ENCODE measurements at regions not wholly inside any gene's neighbourhood (a gene's known extent, or its start where the extent isn't known, plus 50 kb on each side); places are given as distances from the start of the nearest gene placed in this dataset.

- TF ChIP-seq EZH2 (IDR thresholded peaks at IDR 0.05), result no peak
- TF ChIP-seq EZH2phosphoT487 (IDR thresholded peaks at IDR 0.05), result no peak
- no peak for TF ChIP-seq CTCF (IDR thresholded peaks at IDR 0.05)
- H3K36me3 ChIP-seq, result no peaks in the 10 kb centered on the region
- peaks cover 55% of the 10 kb centered on the region for H3K27me3 Mint-ChIP-seq (ENCODE audit: insufficient read depth, low read depth)
- no peak overlapping the region for H3K4me2 ChIP-seq
- H3K36me3 Mint-ChIP-seq, result no peaks in the 10 kb centered on the region
- H3K27ac Mint-ChIP-seq, result no peak overlapping the region
- DNase-seq (ENCODE audit: low spot score), result no peak
- H3K79me2 ChIP-seq (ENCODE audit: low read depth), result no peaks in the 10 kb centered on the region
- H3F3A ChIP-seq (ENCODE audit: low read depth), result no peaks in the 10 kb centered on the region
- H3K4me1 Mint-ChIP-seq, result peaks cover 28% of the 10 kb centered on the region
- no peak overlapping the region for H3K4me3 Mint-ChIP-seq
- H3K9me3 ChIP-seq (ENCODE audit: low read depth), result no peaks in the 10 kb centered on the region
- H3K4me3 ChIP-seq, result no peak overlapping the region
- H3K4me1 ChIP-seq, result no peaks in the 10 kb centered on the region
- H4K20me1 ChIP-seq (ENCODE audit: low read depth), result no peaks in the 10 kb centered on the region
- no peak overlapping the region for H2AFZ ChIP-seq (replicated peaks)
- peaks cover 3% of the 10 kb centered on the region for H3K9me3 Mint-ChIP-seq
- no peak overlapping the region for H3K27ac ChIP-seq
- no peaks in the 10 kb centered on the region for H3K27me3 ChIP-seq
- no peak overlapping the region for H3K9ac ChIP-seq
Observed at GRCh38 chr20:48310305-48310704, 517.5 kb downstream of the PREX1 start.

DNA sequence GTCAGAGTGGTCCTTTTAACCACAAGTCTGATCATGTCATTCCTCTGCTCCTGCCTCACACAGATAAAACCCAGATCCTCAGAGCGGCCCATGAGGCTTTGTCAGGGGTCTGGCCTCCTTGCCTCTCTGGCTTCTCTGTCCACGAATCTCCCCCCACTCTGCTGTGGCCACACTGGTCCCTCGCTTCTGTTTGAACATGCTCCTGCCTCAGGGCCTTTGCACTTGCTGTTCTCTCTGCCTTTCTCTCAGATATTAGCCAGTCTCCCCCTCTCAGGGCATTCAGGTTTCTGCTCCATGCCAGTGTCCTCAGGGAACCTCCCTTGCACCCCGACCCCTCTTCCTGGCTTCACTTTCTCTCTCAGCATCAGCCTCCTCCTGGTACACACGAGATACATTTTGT, 518.5 kb downstream of the PREX1 start:
- H3K4me1 Mint-ChIP-seq, result peaks cover 27% of the 10 kb centered on the region
- Histone ChIP-seq H2AFZ (replicated peaks) (no peak overlapping the region), H4K20me1 (ENCODE audit: low read depth) (no peaks in the 10 kb centered on the region), H3K9me3 (ENCODE audit: low read depth) (no peaks in the 10 kb centered on the region), H3K79me2 (ENCODE audit: low read depth) (no peaks in the 10 kb centered on the region), H3F3A (ENCODE audit: low read depth) (no peaks in the 10 kb centered on the region), H3K9ac (no peak overlapping the region), H3K4me2 (no peak overlapping the region), H3K36me3 (no peaks in the 10 kb centered on the region), H3K4me3 (no peak overlapping the region), H3K4me1 (no peaks in the 10 kb centered on the region), H3K27ac (no peak overlapping the region), H3K27me3 (no peaks in the 10 kb centered on the region)
- peaks cover 3% of the 10 kb centered on the region for H3K9me3 Mint-ChIP-seq
- H3K4me3 Mint-ChIP-seq, result no peak overlapping the region
- peaks cover 56% of the 10 kb centered on the region for H3K27me3 Mint-ChIP-seq (ENCODE audit: insufficient read depth, low read depth)
- no peak overlapping the region for H3K27ac Mint-ChIP-seq
- no peak for DNase-seq (ENCODE audit: low spot score)
- no peaks in the 10 kb centered on the region for H3K36me3 Mint-ChIP-seq
- TF ChIP-seq EZH2 (IDR thresholded peaks at IDR 0.05), result no peak

DNA sequence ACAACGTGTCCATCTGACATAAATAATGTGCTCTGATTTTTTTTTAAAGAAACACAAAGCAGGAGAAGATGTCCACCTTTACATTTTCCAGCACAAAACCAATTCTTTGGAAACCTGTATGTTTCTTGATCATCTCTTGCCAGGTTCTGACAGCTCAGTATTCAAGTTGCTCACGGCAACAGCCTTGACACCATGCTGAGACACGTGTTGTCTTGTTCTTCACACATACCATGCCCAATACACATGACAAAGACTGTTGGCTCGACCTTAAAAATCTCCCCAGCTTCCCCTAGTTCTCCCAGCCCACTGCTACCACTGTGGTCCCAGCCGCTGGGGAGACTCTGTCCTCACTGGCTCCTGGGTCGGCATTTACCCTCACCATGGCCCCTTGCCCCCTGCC, 518.9 kb downstream of the PREX1 start:
- Histone ChIP-seq H3K4me3 (no peak overlapping the region), H3K79me2 (ENCODE audit: low read depth) (no peaks in the 10 kb centered on the region), H3K27me3 (no peaks in the 10 kb centered on the region), H3K9me3 (ENCODE audit: low read depth) (no peaks in the 10 kb centered on the region), H3K9ac (no peak overlapping the region), H3K36me3 (no peaks in the 10 kb centered on the region), H3F3A (ENCODE audit: low read depth) (no peaks in the 10 kb centered on the region), H3K4me1 (no peaks in the 10 kb centered on the region), H2AFZ (replicated peaks) (no peak overlapping the region), H4K20me1 (ENCODE audit: low read depth) (no peaks in the 10 kb centered on the region), H3K4me2 (no peak overlapping the region), H3K27ac (no peak overlapping the region)
- Mint-ChIP-seq H3K27ac (no peak overlapping the region), H3K9me3 (peaks cover 3% of the 10 kb centered on the region), H3K4me3 (no peak overlapping the region), H3K4me1 (peaks cover 25% of the 10 kb centered on the region), H3K27me3 (ENCODE audit: insufficient read depth, low read depth) (peaks cover 56% of the 10 kb centered on the region), H3K36me3 (no peaks in the 10 kb centered on the region)
- no peak for DNase-seq (ENCODE audit: low spot score)
- no peak for TF ChIP-seq CTCF (IDR thresholded peaks at IDR 0.05)
- no peak for TF ChIP-seq EZH2phosphoT487 (IDR thresholded peaks at IDR 0.05)

- no peak for TF ChIP-seq EZH2phosphoT487 (IDR thresholded peaks at IDR 0.05)
- no peak for TF ChIP-seq EZH2 (IDR thresholded peaks at IDR 0.05)
- Histone ChIP-seq H3K27me3 (no peaks in the 10 kb centered on the region), H3K79me2 (ENCODE audit: low read depth) (no peaks in the 10 kb centered on the region), H3F3A (ENCODE audit: low read depth) (no peaks in the 10 kb centered on the region), H2AFZ (replicated peaks) (no peak overlapping the region), H3K4me2 (no peak overlapping the region), H3K4me1 (no peaks in the 10 kb centered on the region), H4K20me1 (ENCODE audit: low read depth) (no peaks in the 10 kb centered on the region), H3K27ac (no peak overlapping the region), H3K4me3 (no peak overlapping the region), H3K9me3 (ENCODE audit: low read depth) (no peaks in the 10 kb centered on the region), H3K36me3 (no peaks in the 10 kb centered on the region), H3K9ac (no peak overlapping the region)
- H3K27me3 Mint-ChIP-seq (ENCODE audit: insufficient read depth, low read depth), result peaks cover 53% of the 10 kb centered on the region
- H3K36me3 Mint-ChIP-seq, result no peaks in the 10 kb centered on the region
- H3K27ac Mint-ChIP-seq, result no peak overlapping the region
- DNase-seq (ENCODE audit: low spot score), result no peak
- peaks cover 3% of the 10 kb centered on the region for H3K9me3 Mint-ChIP-seq
- H3K4me1 Mint-ChIP-seq, result peaks cover 25% of the 10 kb centered on the region
- H3K4me3 Mint-ChIP-seq, result no peak overlapping the region
Observed at GRCh38 chr20:48308232-48308781, 519.5 kb downstream of the PREX1 start.
